NCI-H1105 treated with DMSO at 0.1 percent for 48 hours (cell line): ENCODE measurements at regions not wholly inside any gene's neighbourhood (a gene's known extent, or its start where the extent isn't known, plus 50 kb on each side); places are given as distances from the start of the nearest gene placed in this dataset.

ENCODE experiments used
- DNase-seq: peaks from one replicate; lab custom pipeline; 2025; lab: John Stamatoyannopoulos, UW

DNA sequence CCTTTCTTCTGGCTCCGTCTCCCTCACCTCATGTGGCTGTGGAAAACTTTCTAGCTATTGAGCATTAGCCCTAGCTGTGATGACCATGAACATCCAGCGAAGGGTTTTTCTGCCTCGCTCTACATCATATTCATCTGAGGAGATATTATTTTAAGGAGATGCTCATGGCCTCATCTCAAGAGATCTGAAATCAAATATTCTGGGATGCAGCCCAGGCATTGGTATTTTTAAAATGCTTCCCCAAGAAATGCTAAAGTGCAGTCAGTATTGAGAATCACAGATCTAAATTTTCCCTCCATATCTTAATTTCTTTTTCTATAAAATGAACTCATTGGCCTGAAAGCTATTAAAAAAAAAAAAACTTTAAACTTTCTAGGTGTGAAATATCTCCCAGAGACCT is 238.2 kb upstream of the CELF2 start:
- DNase-seq: no peak

DNA sequence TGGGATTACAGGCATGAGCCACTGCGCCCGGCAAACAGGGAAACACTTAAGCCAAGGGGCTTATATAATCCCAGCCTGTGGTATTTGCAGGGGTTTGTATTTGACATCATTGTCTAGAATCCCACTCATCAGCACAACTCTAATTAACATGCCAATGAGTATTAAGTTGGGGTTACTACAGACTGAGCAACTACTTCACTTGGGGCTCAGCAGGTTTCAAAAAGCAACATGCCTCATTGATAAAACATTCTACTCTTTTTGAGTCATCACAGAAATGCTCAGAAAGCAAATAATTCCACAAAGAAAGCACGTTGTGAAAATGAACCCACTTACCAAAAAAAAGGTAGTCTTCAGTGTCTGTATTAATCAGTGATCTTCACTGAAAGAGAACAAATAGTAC is 236.9 kb upstream of the CELF2 start:
- no peak for DNase-seq

DNA sequence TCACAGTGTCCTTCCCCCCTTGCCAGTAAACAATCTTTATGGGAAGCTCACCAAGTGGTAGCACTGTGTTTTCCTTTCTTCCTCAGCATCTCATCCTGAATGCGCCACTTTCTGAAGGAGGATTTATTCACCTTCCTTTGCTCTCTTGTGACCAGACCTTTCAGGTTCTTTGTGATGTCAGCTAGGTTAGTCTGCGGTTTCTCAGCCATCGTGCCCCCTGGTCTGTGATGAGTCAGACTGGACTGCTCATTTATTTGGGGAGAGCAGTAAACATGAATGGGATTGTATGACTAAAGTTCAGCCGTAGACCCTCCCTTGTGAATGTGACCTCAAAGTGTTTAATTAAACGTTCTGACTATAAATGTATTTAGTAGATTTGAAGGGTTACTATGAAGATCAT is 235.1 kb upstream of the CELF2 start:
- no peak for DNase-seq

DNA sequence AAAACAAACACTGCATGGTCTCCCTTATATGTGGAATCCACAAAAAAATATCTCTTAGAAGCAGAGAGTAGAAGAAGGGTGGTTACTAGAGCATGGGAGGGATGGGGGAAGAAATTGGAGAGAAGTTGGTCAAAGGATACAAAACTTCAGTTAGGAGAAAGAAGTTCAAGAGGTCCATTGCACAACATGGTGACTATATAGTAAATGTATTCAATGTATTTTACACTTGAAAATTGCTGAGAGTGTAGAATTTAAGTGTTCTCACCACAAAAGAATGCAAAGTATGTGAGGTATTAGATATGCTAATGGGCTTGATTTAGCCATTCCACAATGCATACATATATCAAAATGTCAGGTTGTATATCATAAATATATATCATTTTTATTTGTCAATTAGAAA is 232.0 kb upstream of the CELF2 start:
- DNase-seq: no peak

DNA sequence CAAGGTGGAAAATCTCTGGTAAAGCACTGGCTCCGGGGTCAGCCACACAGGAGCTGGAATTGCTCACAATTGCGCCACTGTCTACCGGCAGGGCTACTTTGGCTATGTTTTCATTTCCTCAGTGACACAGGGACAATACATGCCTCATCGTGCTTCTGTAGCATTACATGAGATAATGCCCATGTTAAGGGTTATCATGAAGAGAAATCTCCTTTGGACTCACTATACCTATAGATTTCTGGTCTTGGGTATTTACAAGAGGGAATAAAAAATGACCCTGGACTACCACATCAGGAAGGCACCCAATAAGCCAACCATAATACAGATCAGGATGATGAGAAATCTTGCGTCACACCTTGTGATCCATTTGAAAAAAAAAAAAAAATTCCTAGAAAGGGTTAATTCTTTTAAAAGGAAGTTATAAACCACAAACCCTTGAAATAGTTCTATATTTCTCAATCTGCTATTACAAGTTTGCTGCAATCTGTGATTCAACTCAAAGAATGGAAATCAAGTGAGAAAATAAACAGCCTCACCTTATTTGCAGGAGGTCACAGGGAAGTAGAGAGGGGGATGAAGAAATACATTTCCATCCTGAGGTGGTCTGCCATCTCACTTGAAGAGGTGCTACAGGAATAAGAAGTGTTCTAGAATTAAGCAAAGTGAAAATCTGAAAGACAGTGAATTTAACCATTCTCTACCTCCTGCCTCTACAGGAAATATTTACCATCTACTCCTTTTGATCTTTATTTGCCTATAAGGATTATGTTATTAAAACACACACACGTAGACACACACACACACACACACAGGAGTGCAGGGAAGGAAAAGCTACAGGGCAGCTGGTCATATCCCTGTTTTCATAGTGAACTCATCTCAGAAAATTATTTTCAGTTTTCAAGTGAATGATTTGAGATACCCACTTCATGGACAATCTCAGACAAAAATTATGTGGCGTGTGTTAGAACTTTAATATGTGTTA is 231.3 kb upstream of the CELF2 start:
- no peak for DNase-seq

DNA sequence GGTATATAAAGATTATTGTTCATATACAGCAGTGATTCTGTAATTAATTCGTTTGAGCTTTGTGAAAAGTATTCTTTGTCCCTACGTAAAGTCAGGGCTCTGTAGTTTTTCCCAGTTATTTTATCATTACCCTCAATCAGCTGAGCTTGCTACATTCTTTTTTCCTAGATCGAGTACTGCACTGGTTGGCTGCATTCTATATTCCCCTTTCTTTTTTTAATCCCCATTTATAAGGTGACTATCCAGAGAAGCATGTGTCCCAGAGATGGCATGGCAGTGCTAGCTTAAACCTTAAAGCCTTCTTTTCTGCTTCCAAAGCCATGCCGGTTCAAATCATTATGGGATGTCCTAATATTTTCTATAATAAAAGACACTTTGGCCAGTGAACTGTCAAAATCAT is 230.1 kb upstream of the CELF2 start:
- no peak for DNase-seq

DNA sequence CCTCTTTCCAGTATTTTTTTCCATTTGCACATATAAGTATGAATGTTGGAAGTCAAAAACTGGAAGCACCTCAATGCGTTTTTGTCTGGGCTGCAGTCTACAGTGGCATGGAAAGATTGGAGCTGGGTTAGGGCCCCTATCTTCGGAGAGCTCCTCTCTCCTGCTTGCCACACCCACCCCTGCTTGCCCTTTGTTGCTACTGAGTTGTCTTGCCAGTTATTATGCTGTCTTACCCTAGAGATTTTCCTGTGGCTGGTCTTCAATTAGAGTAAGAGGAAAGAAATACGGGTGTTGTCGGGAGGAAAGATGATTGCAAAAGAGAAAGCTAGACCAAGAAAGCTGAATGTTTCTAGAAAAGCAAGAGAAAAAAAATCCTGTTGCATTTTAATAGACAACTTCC is 228.9 kb upstream of the CELF2 start:
- no peak for DNase-seq

DNA sequence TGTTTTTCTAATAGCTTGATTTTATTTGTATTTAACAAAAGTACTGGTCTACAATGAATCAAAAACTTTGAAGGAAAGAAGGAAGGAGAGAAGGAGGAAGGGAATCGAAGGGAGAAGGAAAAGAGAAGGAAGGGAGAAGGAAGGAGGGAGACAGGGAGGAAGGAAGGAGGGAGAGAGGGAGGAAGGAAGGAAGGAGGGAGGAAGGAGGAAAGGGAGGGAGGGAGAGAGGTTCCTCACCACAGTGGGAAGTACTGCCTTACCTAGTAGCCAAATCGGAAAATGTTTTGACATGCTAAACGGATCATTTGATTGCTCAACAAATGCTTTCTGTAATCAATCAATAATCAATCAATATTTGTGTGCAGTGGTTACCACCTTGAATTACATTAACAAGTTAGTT is 225.8 kb upstream of the CELF2 start:
- DNase-seq: no peak

DNA sequence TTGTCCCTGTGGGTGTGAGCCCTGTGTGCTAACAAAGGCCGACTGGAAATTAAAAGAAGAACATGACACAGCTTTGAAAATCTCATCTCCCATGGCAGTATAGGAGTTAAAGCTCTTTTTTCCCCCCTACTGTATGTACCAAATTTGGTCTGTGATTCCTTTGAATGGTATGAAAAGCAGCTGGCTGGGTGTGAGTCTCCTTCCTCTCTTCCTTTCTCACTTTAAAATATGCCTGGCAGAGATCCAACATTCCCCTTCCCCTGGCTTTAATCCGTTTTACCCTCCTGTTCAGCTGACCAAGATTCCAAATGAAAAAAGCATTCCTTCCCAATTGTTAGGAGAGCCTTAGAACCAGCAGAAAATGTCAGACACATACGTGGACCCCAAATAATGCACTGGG is 225.0 kb upstream of the CELF2 start:
- no peak for DNase-seq

DNA sequence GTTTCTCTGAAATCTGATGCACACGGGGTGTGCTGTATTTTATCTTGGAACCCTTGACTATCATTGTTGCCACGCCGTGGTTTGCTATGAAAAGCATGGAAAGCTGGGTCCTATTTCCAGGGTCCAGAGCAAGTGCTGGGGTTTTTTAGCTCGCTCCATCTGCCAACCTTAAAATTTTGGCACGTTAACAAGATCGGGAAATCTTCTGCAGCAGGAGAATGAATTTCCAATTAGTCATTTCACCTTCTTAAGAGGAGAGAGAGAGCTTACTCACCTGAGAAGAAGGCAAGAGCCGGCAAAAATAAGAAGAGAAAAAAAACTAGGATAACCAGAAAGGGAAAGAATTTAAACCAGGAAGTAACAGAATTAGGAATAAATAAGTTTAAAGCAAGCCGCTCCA is 223.6 kb upstream of the CELF2 start:
- DNase-seq: no peak

DNA sequence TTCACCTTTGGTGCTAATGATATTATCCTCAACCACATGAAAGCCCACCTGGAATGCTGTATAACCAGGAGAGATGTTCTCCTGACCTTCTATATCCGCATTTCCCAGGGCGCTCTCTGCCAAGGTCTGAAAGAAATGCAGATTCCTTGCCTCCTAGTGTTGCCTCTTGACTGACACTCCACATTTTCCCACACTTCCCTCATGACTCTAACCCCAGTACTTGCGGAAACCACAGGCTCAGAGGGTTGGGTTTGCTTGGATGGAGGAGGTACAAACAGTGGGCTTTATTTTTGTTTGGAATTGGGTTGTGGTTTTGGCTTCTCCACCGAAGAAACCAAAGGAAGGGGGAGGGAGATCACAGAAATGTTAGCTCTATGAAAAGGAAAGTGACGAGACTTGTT is 222.9 kb upstream of the CELF2 start:
- no peak for DNase-seq

DNA sequence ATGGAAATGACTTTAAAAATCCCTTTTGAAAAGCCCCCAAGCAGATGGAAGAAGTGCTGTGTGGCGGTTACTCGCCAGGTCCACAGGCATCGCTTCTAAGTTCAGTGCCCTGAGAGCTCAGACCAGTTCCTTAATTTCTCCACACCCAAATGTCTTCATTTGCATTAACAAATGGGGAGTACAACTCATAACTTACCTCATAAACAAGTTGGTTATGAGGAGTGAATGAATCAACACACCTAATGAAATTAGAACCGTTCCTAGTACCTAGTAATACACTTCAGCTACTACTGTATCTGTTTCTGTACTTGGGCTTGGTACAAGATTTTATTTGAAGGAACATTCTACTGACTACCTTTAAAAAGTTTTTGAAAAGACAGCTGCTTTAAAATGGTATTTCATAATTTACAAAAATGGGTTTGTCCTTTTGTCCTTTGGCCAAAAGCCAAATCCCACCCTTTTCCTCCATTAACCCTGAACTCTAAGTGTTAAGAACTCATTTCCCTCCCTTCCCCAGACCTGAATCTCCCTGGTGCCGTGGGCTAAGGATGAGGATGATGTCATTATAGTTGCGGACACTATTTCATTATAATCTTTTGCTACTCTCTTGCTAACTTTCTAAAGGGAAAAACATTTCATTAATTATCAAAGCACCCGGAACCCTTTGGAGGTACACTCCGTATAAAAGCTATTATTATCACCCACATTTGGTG is 221.5 kb upstream of the CELF2 start:
- DNase-seq: no peak

DNA sequence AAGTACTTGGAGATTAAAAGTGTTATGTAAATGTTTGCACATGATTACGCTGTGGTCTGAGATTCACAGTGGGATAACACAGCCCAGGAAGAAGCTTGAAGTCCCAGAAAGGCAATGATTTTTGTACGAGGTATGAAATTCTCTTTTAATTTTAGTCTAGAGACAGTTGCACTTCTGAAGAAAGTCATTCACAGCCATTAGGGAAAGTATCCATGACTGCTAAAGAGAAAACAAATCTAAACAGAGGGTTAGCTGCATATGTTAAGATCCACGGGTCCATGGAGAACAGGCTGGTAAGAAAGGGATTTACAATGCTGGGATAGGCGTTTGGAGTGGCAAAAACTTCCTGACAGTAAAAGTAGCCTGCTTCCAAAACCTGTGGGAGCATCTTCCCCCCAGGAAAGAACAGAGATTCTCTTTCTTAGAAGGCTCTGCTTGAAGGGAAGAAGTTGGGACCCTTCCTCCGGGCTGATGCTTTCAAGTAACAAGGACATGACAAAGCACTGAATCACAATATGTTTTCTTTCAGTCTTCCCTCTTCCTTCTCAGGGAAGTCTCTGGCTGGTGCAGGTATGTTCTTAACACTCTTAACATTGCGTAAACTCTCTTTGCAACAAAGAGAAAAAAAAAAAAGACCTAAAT is 220.8 kb upstream of the CELF2 start:
- no peak for DNase-seq

DNA sequence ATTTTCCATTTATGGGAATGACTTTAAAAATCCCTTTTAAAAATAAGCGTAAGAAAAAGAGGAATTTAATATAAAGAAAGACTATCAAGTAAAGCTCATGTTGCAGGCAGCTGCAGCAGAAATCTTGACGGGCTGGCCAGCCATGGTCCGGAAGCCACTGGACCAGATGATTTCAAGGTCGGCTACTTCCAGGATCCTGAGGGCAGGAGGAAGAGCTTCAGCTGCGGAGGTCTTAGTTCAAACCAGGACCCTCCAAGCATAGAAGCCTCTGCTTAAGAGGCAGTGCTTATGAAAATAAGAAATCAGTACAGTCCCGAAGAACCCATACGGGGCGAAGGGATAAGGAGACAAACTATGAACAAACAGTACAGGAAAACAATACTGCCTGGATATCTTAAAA is 220.2 kb upstream of the CELF2 start:
- DNase-seq: no peak

DNA sequence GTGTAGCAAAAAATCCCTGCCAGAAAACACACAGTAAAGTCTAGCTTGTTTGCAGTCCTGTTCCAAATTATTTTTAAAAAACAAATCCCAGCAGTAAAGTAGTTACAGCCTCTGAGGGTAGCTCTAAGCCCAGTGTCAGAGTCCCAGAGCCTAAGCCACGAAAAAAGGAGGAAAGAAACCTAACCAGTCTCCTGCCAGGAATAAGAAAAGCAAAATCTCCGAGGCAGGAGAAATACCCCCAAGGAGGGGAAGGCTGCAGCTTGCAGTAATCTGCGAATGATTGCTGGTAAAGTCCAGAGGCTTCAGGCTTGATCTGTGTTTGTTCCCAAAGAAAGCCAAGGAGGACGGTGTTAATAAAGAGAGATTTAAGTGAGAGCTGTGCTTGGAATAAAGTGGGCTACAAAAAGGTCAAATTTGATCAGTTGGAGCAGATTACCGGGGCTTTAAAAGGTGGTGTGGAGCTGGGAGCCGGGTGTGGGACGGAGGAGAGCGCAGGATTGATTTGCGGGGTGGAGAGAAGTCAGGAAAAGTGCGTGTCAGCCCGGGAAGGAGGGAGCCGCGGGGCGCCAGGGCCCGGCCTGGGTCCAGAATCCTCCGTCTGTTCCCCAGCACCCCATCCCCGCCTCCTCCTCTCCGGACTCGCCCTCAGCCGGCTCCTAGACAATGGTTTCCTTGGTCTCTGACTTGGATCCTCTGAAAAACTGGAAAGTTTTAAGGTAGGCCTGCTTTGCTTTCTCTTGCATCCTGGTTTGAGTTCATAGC is 219.4 kb upstream of the CELF2 start:
- no peak for DNase-seq

DNA sequence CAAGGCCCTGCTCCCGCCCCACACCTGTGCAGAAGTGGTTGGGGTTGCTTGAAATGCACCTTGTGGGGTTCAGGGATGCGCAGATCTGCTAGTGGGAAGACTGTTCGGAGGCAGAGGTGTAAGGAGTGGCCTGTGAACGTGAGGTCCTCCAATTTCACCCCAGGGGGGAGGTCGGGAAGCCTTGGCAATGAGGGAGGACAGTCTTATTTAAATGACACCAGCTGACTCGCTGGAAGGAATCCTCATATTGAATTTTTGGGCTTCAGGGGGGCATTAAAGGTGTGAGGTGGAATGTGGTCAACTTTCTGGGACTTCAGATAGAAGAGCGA is 218.8 kb upstream of the CELF2 start:
- DNase-seq: no peak

DNA sequence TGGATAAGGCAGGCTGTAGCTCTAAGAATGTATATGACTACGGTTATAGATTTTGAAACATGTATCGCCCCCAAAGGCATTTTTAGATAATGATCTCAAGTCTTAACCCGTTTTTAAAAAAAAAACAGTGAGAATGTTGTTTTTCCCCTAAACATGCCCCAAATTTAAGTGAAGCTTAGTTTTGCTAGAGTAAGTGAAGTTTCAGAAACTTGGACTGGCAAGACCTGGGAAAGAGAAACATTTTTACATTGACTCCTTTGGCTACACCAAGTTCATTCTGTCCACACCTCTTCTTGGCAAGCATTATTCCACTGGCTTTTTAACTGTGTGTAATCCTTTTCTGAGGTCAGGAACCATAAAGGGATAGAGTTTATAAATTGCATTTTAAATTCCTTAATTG is 216.7 kb upstream of the CELF2 start:
- no peak for DNase-seq

DNA sequence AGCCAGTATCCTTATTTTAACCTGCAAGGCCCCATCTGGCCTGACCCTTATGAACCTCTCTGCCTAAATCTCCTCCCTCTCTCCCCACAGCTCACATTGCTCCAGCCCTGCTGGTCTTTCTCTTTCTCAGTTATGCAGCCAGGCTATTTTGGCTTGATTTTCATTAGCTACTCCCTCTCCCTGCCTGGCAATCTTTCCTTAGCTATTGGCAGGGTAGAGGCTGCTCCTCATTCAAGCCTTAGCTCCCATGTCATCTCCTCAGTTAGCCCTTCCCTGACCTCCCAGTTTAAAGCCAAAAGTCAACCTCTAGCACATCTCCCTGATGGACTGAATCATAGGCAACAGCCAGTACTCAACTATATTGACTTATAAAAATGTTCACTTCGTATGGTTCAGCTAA is 214.4 kb upstream of the CELF2 start:
- no peak for DNase-seq

DNA sequence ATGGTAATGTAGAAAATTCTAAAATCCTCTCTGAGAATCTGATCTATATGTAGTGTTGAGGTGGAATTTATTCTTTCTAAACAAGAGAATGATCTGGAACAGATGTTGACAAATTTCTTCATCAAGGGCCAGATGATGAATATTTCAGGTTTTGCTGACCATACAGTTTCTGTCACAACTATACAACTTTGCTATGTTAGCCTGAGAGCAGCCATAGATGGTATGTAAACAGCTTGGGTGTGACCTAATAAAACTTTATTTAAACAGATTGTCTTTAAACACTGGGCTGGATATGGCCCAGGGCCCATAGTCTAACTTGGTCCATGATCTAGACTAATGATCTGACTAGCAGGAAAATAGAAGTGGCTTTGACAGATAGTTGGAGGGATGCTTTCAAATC is 213.6 kb upstream of the CELF2 start:
- no peak for DNase-seq

DNA sequence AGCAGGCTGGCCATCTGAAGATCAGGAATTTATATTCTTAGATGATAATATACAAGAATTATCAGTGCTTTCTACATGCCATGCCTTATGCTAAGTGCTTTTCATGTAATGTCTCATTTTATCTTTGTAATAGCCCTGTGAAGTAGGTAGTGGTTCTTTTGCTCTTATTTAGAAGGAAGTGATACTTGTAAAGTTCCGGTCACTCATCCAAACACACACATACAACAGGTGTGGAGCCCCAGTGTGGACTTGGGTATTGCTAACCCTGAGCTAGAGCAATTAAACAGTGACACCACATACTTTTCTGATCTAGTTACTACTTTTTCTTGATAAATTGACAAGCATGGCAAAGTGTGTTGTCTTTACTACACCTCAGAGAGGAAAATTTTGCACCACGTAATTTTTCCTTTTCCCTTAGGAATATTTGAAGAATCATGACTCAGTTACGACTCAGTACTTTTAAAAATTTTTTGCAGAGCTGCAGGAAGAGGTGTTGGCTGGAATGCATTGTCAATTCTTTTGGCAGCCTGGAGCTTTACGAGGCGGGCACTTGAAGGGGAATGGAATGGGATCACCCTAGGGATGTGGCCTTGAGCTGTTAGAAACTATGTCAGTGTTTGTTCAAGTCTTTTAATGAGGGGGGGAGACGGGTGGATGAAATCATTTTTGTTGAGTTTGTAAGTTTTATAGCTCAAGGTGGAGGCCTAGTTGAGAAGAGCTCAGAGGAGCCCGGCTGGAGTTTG is 212.5 kb upstream of the CELF2 start:
- DNase-seq: no peak

DNA sequence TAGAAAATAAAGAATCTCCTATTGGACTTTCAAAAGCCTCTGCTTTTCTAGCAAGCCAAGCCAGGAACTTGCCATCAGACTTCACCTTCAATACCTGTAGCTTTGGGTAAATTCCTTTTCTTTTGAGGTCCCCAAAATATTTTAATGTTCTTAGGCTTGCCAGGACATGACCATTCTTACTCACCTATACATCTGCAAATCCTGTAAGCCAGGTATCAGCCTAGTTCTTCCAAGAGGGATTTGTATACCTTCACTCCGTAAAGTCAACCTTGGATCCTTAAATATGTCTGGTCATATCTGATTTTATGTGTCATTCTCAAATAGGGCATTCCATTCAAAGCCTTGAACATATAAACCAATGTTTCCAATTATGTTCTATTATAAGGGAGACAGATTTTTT is 210.6 kb upstream of the CELF2 start:
- DNase-seq: no peak

DNA sequence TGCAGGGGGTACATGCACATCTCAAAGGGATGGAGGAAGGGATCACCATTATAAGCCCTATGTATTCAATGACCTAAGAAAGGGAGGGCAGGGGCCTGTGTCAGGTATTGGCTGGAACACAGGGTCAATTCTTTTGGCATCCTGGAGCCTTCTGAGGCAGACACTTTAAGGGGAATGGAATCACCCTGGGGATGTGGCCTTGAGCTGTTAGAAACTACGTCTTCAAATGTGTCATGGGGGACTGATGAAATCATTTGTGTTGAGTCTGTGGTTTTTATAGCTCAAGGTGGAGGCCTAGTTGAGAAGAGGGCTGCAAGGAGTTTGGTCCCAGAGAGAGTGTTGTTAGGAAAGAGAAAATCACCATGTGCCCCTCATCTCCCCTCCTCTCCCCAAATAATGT is 206.1 kb upstream of the CELF2 start:
- no peak for DNase-seq
